Caki2 (cell line): ENCODE measurements at regions not wholly inside any gene's neighbourhood (a gene's known extent, or its start where the extent isn't known, plus 50 kb on each side); places are given as distances from the start of the nearest gene placed in this dataset.
A peak's percentile ranks its signal among the peaks of the same experiment; 100 is the strongest.

Experiments used
- DNase-seq: peaks from one replicate; pipeline ENCODE4 v3.0.0-alpha.2; 2015; ENCODE audit warnings: low read depth
- in situ Hi-C: cut with HindIII; loops from 2 replicates; pipeline ENCODE4 v1.10.0; 2016; ENCODE audit warnings: low sequenced_read_pairs, low pct_unique_long_range_greater_than_20kb, mixed read lengths

DNA sequence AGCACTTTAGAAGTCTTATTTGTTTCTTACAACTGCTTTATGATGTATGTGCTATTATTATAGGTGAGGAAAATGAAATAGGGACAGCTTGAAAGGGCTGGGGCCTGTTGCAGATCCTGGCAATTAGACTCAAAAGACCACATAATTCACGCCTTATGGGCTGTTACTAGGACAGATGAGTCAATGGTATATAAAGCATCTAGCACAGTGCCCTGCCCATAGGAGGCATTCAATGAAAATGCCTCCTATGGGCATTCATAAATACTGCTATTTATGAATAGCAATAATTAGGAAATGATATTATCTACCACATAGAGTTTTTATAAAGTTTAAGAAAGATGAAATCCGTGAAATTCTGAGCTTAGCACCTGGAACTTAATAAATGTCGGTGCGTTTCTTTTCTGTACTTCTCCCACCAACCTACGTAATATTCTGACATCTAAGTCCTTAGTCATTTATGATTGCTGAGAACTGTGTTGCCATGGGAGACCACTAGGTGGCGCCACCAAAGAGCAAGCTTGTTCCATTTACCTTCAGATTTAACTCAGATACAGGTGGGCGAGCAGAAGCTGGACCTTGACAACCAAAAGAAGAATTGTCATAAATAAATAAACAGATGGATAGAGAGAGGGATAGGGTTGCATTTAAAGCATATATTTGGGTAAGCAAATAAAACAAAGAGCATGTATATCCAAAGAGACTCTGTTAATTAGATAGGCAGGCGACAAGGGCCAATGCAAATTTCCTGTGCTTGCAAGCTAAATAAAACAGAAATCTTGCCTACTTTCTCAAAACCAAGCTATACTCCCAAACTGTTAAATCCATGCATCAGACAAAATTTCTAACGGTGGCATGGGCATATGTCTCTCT, 699.9 kb downstream of the INHBA start:
- no peak for DNase-seq
- in situ Hi-C loops = no loop called here

DNA sequence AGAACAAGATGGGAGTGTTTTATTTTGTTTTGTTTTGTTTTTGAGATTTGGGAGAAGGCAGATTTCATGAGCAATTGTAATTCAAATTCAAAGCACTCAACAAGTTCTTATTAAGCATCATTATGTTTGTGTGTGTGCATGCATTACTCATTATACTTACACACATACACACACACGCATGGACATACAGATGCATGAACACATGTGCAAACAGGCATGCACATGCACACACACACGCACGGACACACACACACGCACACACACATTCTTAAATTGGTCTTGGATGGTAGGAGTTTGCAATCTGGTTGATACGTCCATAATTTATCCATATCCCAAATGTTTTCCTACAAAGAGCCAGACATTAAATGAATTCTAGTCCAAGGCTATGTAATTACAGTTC, 702.8 kb downstream of the INHBA start:
- in situ Hi-C loops = no loop called here
- no peak for DNase-seq

DNA sequence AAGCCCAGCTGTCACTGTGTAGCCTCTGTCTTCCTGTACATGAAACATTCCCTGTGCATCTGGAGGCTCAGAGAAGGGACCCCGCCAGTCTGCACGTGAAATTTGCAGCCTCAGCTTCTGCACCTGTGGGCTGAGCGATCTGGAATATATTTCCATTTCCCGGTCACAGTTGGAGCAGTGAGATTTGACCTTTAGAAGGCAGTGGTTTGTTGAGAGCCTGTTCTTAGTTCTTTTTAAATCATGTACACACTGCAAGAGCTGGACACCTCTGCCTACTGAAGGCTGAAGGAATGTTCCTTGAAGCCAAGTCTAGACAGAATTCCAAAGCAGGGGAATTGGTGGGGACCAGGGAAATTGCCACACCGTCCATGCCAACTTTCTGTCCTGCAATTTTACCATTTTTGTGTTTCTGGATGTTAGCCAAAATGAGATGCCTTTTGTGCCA, 706.6 kb downstream of the INHBA start:
- DNase-seq = peak; percentile 23
- in situ Hi-C loops = no loop called here

DNA sequence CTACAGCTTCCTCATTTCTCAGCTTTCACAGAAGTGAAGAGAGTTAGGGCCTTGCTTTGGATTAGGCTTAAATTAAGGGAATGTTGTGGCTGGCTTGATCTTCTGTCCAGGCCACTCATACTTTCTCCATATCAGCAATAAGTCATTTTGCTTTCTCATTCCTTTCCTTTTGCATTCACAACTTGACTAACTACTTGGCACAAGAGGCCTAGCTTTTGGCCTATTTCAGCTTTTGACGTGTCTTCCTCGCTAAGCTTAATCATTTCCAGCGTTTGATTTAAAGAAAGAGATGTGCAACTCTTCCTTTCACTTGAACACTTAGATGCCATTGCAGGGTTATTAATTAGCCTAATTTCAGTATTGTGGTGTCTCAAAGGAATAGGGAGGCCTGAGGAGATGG, 712.0 kb downstream of the INHBA start:
- in situ Hi-C loops = no loop called here
- DNase-seq = no peak

DNA sequence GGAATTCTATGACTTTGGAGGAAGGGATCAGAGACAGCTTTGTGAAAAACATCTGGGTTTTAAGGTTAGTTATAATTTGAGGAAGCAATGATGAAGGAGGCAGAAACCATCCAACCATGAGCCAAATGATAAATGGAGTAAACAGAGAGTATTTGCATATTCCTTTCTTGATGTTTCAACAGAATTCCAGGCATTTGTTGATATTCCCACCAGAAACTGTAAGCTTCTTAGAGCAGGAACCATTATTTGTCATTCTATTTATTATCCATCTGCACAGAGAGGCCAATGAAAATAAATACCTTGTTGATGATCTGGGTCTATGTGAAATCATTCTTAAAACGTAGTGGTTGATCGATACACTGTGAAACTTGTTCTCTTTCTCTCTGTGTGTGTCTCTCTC, 715.3 kb downstream of the INHBA start:
- in situ Hi-C loops = no loop called here

DNA sequence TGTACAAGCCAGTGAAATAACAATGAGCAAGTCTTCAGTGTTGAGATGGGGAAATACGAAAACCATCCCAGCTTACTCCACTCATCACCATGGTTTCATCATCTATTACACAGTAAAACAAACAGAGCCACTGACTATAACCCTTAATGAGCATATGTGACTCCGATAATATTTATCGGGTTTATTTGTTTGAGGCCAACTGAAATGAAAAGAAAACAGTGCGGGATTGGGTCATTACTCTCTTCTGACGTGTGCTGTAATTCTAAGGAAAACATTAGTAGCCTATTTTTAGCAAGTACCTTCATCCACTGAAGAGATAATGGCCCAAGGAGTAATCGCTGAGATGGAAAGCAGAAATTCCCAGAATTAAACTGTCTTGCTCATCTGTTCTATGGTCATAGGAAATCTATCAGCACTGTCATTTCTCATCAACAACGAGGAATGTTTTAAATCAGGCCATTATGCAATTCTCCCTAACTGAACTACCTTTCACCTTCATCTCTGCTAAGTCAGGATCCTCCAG, 716.5 kb downstream of the INHBA start:
- DNase-seq = peak; percentile 100
- in situ Hi-C loops = no loop called here

More for the DNA sequence above, 715.3 kb downstream of the INHBA start:
- peak; percentile 50 for DNase-seq

DNA sequence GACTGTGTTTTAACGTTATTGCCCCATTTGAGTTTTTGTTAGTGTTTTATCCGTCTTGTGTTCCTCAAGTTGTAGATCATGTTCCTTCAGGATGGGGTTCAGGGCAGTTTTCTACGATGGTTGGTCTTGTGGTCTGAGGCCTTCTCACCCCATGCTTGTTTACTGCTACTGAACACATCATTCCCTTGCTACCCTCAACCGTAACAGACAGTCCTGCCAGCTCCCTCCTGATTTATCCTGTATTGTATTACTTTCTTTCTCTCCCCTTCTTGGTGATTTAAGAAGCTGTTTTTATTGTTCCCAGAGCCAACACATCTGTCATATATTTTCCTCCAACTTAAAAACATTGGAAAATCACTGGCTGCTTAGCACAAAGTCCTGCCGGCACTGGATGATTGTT, 719.8 kb downstream of the INHBA start:
- DNase-seq = no peak
- in situ Hi-C loops = no loop called here

DNA sequence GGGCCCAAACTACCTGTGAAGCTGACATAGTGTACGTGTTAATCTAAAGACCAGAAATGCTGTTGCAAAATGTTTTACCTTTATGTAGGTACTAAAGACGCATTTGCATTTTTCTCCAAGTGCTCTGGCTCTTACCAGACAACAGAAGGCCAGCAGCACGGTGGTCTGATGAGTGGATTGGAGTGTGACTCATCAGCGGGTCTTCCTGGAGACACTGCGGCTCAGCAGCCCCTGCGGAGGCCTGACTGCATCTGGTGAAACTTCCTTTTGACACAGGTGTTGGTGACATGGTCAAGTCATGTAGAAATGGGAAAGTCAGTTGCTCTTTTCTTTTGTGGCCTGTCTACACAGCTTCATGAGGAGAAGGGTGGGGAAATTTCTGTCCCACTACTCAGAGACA, 723.6 kb downstream of the INHBA start:
- DNase-seq = no peak
- in situ Hi-C loops = no loop called here

DNA sequence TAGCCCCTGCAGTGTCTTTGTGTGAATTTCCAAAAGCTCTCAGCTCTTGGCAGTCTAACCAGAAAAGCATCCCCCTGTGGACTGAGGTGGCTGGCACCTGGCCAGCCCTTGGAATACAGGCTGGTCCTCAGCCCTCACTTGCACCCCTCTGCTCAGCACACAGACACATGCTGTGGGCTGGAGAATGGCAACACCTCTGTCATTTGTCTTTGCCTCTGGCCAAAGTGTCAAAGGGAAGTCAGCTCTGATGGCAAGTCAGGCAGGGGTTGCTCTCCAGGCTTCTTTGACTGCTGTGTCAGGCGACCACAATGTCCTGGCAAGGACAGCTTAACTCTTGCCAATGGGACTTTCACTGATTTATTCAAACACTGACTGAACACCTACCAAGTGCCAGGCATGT, 724.8 kb downstream of the INHBA start:
- in situ Hi-C loops = no loop called here
- DNase-seq = no peak

DNA sequence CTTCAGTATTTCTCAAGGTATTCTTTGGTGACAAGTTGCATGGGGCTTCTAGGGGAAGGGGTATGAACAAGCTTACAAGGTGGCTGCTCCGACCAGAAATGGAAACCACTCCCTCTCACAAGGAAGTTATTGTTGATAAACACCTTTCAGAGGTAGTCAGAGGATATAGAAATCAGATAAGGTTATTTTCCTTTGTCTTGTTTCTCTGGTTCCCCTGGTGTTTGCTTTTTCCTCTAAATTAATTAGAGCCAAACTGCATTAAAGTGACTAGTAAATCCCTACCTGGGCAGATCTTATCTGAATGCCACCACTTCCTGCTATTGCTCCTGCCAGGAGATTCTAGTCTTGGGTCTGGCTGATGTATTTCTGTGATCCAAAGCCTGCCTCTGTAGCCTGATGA, 725.4 kb downstream of the INHBA start:
- no peak for DNase-seq
- in situ Hi-C loops = no loop called here

DNA sequence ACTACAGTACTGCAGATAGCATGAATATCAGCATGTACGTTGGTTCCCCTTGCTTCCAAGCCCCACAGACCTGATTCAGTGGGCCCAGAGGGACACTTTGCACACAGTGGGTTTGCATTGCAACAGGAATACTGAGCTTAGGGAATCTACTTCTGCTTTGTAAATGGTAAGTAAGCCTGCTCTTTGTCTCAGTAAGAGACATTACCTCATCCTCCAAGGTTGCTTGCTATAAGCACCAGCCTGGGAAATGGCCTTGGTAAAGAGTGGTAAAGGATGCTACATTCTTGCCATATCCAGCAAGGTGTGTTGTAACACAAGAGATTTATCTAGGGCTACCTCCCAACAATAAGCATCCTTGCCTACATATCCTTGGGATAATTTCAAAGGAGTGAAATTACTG, 730.5 kb downstream of the INHBA start:
- in situ Hi-C loops = no loop called here
- DNase-seq = no peak

DNA sequence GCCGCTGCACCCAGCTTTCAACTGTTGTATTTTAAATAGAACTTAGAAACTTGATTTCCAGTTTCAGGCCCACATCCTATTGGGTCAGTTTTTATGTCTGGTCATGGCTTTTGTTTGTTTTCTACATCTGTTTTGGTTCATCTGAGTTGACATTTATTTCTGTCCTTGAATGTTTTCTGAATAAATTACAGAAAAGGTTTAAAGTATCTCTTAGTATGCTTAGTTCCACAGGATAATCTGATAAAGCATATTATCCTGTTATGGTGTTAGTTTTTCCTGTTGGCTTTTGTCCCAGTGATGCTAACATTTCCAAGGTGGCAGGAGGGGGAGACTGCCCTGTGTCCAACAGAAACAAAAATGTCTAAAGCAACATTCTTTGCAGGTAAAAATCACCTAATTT, 733.2 kb downstream of the INHBA start:
- no peak for DNase-seq
- in situ Hi-C loops = no loop called here

DNA sequence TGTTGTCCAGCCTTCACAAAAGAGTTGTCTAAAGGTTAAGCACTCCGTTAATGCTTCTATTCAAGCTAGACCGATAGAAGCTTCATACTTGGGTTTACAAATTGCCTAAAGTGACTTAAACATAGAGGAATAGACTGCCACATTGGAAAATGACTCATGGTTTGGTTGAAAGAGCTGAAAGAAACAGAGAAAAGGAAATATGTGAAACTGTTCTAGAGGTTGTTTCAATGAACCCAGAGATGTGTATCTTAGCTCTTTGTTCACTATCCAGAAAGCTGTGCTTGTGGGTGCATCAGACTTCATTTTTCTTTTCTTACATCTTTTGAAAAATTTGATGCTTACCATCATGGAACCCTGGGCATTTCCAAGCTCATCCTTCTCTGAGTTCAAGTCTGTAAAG, 736.2 kb downstream of the INHBA start:
- no peak for DNase-seq
- in situ Hi-C loops = no loop called here

DNA sequence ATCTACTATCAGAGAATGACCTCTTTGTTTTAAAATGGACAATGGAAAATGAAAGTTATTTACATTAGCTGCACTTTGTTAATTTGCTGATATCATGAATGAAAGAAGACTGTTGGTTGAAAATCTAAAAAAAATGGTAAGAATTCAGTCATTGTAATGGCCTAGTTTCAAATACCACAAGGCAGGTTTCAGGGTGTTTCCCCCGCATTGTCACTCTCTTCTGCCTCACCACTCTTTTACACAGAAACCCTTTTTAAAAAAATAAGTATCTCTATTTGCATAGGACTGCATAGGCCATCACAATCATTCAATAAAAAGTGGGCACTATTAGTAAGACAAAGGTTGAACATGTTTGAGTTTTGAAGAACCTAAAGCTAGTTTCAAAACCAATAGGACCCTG, 737.1 kb downstream of the INHBA start:
- in situ Hi-C loops = no loop called here
- DNase-seq = no peak

DNA sequence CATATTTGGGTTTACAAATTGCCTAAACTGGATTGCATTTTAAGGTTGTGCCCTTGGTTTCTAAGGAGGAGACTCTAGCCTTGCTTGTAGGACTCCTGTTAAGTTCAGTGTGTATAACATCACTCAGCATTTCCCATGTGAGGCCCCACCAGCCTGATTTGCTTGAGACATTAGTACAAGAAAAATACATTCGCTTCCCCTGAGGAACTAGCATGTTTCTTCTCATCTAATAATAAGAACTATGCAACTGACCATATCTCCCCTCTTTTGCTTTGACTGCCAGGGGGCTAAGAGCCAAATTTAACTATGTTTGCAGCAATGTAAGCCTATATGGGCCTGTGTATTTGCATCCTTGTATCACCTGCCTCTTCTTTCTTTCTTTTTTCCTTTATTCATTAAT, 737.9 kb downstream of the INHBA start:
- in situ Hi-C loops = no loop called here
- DNase-seq = no peak

DNA sequence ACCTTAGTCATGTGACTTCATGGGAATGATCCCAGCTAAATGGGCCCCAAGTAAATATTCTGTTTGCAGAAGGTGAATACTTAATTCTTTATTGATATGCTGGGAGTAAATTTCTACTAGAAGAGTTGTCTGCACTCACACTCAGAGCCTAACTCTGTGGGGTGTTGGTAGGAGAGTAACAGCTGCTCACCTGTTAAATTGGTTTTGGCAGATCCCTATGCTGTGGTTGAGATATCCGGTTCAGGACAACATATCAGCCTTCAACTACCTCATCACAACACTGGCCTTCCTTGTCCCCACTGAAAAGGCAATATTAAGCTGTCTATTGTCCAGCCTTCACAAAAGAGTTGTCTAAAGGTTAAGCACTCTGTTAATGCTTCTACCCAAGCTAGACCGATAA, 738.3 kb downstream of the INHBA start:
- in situ Hi-C loops = no loop called here
- DNase-seq = no peak

DNA sequence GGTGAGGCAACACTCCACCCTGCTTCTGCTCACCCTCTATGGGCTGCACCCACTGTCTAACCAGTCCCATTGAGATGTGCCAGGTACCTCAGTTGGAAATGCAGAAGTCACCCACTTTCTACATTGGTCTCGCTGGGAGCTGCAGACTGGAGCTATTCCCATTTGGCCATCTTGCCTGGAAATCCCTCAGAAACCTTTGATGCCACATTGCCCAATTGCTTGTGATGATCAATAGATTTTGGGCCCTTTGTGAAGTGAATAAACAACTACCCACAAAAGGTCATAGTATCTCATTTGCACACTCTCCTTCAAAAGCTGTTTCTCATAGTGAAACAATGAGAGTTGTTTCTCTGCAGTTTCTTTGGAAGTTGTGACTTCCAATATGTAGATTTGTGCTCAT, 742.9 kb downstream of the INHBA start:
- in situ Hi-C loops = no loop called here
- no peak for DNase-seq

DNA sequence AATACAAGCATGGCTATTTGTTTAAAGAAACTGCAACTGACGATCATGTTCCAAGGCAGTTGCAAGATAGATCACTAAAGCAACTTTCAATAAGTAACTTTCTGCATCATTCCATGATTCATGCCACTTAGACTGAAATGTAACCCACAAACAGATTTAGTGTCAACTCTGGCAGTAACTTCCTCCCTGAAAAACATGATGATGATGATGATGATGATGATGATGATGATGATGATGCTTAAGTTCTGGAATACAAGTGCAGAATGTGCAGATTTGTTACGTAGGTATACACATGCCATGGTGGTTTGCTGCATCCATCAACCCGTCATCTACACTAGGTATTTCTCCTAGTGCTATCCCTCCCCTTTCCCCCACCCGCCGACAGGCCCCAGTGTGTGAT, 754.7 kb downstream of the INHBA start:
- DNase-seq = no peak

DNA sequence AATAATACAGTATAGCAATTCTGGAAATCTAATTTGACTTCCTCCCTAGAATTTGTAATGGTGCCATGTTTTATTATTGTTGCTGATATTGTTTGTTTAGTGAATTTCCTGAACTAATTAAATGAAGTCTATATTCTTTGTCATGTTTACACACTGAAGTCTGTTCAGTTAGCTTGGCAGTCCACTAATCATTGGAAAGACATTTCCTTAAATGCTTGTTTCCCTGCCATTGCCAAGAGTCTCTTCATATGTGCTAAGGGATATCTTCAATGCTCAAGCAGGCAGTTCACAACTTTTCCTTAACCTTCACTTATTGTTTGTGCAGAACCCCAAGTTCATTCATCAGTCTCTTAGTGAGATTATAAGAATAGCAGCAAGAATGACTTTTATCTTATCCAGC, 755.3 kb downstream of the INHBA start:
- DNase-seq = no peak
- in situ Hi-C loops = no loop called here

More for the DNA sequence above, 754.7 kb downstream of the INHBA start:
- in situ Hi-C loops = no loop called here

DNA sequence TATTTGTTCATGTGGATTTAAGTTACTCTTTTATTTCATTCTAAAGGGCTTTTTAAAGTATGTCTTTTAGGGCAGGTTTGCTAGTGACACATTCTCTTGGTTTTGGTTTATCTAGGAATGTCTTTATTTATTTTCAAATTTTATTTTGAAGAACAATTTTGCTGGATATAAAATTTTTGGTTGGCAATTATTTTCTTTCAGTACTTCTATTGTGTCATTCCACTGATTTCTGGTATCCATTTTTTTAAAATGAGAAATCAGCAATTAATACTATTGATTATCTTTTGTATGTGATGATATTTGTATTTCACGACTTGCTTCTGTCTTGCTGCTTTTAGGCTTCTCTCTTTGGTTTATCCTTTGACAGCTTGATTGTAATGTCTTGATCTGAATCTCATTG, 756.3 kb downstream of the INHBA start:
- in situ Hi-C loops = no loop called here

More for the DNA sequence above, 756.3 kb downstream of the INHBA start:
- DNase-seq = no peak
